NCI-H2196 treated with DMSO at 0.1 percent for 48 hours (cell line): ENCODE measurements at regions not wholly inside any gene's neighbourhood (a gene's known extent, or its start where the extent isn't known, plus 50 kb on each side); places are given as distances from the start of the nearest gene placed in this dataset.

Experiments
- DNase-seq: peaks from one replicate; lab custom pipeline; 2025; ENCODE audit not compliant: unreplicated experiment; lab: John Stamatoyannopoulos, UW

DNA sequence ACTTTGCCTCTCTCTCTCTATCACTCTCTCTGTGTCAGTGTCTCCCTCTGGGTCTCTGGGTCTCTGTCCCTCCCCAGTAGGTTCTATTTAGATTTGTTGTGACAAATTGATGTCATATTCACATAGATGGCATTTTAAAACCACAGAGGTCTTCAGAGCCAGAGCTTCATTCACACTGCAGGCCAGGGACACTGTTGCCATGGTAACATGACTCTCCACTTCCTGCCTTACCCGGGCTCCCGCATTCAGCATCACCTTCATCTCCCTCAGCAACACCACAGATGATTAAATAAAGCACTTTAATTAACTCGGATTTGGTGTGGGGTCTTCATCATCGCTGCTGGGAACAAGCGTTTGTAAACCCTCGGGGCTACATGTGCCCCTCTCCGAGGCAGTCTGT lies 132.6 kb downstream of the ETS2 start:
- peak; percentile 42 for DNase-seq

DNA sequence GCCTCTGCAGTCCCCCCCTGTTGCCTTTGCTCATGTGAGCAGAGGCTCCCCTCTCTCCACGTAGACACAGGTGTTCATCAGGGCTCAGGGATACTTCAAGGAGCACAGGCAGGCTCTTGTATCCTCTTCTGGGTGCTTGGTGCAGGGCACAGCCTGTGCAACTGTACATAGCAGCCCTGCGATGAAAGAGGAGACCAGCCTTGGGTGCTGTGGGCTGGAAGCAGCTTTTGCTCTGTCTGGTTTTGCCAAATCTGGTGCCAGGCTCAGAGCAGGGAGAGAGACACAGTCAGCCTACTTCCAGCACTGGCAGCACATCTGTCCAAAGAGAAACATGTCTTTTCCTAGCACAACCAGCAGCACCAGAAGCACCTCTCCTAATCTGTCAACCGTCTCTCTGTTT lies 132.1 kb downstream of the ETS2 start:
- DNase-seq, result no peak

GRCh38 chr21:38937286-38937790 lies 131.6 kb downstream of the ETS2 start:
- DNase-seq, result no peak

DNA sequence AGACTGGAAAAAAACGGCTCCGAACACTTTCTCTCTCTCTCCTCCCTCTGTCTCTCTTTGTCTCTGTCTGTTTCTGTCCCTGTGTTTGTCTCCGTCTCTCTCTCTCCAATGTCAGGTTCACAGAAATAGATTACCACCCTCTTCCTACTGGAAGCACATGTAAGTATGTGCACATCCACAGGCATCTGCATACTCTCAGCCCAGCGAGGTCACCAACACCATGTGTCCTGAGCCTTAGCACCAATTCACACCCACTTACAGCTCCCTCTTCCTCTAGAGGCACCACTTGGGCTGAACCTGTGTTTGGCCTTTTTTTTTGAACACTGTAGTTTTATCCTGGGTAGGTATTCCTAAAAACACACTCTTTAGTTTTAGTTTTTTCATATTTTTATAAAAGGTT lies 130.5 kb downstream of the ETS2 start:
- DNase-seq, result no peak

DNA sequence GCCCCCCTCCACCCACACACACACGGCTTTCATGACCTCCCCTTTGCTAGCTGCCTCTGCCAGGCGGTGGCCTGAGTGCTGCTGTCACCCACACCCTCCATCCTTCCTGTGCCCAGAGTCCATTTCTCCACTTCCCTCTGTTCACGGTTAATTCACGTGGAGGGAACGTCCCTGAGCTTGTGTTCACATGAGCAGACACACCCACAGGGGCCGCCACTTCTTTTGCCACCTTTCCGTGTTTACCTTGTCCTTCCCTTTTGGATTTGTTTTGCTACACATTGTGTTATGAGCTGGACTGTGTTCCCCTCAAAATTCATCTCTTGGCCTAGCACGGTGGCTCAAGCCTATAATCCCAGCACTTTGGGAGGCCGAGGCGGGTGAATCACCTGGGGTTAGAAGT lies 128.0 kb downstream of the ETS2 start:
- DNase-seq, result no peak

DNA sequence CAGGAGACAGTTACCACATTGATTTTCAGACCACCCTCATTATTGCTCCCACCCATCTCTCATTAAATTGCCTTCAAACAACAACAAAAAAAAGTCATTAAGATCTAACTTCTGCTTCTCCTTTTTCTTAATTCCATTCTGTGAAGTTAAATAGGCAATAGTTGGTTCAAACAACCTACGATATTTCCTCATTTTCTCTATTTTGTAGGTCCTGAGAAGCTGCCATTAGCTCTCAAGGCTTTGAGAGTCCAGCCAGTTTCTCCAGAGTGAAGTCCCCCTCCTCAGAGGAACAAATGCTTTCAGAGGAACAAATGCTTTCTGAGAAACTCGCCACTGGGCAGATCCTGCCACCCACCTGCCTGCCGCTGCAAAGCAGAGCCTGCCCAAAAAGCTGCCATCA lies 125.6 kb downstream of the ETS2 start:
- no peak for DNase-seq

DNA sequence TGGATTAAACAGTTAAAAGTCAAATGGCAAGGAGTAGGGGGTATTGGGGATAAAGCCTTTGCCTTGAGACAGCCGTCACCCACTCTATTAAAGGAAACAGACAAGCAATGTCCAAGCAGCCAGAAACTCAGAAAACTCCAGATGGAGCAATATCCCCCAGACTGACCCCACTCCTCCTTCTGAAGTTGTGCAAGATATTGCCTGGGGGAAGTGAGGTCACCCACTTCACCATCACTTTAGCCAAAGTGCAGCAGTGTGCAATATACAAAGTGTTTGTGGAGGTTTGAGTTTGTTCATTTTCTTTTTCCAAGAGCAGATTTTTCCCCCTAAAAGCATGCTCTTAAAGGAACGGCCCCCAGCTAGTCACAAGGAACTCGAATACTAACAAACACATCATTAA lies 125.1 kb downstream of the ETS2 start:
- no peak for DNase-seq

DNA sequence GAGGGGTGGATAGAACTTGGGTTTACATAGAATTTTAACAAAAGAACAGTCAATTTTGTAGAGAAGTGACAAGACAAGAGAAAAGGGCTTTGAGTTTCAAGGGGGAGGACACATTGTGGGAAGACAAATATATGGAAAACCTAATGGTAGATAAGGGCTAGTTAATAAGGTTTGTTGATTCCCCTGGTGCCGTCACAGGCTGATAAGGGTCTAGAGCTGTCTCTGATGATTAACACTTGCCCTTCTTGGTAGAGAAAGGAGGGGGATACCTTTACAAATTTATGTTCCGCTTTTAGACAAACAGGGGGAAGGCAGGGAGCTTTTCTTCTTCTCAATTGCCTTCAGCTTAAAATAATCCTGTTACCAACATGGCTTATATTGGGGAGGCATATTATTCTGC lies 124.3 kb downstream of the ETS2 start:
- DNase-seq, result no peak

- DNase-seq, result no peak
Measured at GRCh38 chr21:38929652-38930051, 123.9 kb downstream of the ETS2 start.

DNA sequence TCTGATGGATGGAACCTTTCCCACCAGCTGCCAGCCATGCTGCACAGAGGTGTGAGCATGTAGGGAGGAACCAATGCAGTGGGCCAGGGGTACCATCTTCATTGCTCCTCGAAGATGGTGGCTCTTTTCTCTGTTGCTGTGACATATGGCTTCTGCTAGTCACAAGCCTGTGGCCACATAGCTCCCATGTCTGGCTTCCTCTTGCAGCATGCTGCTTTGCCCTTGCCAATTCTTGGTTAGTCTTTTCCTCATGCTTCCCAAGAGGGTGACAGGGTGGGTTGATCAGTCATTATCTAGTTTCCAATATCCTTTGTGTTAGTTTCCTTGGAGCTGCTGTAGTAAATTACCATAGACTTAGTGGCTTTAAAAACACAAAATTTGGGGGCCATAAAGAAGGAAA lies 123.4 kb downstream of the ETS2 start:
- DNase-seq, result no peak

DNA sequence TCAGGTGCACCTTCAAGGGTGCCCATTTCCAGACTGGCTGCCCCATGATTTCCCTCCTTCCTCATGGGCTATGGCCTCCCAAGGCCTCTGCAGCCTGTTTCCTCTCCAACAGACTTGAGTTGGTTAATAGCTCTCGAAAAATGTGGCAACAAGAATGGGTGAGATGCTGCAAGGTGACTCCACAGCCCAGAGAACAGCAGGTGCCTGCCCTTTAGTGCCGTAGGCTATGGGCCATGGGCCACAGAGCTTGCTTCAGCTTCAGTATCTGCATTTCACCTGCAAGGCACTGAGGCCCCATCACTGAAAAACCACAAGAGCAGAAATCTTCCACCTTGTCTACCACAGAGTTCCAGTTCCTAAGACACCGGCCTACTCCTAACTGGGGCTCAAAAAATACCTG lies 122.0 kb downstream of the ETS2 start:
- no peak for DNase-seq

DNA sequence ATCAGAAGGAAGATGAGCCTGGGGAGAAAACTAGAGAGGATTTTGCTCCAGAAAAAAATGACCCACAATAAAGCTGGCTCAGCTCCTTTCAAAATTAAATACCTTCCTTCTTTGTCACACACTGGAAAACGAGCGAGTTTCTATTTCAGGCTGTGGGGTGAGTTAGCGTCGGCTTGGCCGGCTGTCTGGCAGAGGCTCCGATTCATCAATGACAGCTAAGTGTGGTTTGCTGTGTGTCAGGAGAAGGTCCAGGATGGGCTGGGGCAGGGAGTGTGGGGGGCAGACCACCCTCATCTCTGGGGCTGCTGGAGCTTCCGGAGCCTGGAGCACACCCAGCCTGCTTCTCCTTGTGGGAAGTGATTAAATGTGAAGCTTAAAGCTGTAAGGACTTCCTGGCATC lies 120.2 kb downstream of the ETS2 start:
- no peak for DNase-seq

GRCh38 chr21:38925478-38925877 lies 119.7 kb downstream of the ETS2 start:
- DNase-seq, result no peak

DNA sequence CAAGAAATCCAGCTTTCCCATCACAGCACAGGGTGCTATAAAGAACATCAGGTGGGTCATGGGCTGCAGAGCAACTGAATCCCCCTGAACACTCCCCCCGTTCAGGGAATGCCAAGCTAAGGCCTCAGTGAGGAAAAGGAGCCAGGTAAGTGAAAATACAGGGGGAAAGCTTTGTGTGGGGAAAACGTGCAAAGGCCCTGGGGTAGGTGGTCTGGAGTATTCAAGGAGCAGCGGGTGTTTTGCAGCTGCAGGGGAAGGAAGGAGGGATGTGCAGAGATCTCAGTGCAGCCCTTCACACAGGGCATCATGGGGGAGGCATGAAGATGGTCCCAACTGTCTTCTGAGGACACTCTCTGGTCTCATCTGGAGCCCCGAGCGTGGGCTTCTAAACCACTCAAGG lies 119.2 kb downstream of the ETS2 start:
- DNase-seq, result no peak

GRCh38 chr21:38923429-38923828 lies 117.7 kb downstream of the ETS2 start:
- DNase-seq, result no peak

GRCh38 chr21:38922474-38923235 lies 116.9 kb downstream of the ETS2 start:
- DNase-seq, result no peak

DNA sequence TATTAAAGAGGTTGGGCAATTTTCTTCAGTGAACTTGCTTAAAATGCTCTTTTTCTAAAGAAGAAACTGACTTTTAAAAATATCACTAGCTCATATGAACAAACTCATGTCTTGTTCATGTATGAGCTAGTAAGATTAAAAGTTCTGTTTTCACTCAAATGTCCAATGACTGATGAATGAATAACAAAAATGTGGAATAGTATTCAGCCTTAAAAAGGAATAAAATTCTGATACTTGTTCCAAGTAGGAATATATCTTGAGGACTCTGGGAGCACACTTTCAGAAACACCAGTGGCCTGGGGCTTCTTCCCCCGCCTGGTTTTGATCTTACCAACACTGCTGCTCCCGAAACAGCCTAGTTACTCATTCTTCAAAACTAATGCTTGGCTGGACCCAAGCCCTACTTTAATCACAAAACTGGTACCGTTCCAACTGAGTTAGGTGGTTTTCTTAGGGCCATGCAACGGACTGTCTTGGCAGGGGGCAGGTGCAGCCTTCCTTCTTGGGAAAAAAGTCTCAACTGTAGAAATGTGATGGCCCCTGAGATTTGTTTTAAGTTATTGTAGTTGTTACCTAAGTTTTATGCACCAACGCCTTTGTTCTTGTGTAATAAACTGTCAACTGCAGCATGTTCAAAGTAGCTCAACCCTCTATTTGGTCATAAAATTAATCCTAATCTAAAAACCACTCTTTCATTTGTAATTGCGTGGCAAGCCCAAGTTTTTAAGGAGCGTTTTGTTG lies 116.0 kb downstream of the ETS2 start:
- DNase-seq, result no peak

DNA sequence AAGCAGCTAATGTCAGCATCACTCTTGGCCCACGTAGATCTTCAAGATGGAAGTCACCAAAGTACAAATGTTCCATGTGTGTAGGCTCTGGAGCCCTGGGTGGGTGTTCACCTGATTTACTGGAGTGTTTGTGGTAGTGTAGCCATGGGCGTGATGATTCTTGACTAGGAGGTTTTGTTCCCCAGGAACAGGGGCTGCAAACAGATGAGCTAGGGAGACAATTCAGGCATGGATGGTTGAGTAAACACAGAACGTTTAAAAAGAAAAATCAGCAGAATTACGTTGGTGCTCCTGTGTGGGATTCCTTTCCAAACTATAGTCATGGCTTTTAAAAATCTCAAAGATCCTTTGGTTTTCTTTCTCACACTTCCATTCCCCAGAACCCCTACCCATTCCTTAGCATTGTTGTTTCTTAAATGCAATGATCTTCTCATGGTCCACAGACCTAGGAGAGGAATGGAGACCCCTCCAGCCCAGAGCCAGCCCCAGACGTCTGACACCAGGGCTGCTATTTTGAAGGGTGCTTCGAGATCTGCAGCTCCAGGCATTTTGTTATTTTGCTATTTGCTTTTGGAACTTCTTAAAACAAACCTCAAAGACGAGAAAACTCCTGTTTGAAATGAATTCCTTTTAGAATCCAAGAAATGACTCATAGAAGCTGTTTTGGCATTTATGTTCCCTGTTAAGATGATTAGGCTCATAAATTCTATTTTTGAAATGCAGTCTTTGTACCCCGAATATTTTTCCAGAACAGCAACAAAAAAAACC lies 115.1 kb downstream of the ETS2 start:
- DNase-seq, result no peak

DNA sequence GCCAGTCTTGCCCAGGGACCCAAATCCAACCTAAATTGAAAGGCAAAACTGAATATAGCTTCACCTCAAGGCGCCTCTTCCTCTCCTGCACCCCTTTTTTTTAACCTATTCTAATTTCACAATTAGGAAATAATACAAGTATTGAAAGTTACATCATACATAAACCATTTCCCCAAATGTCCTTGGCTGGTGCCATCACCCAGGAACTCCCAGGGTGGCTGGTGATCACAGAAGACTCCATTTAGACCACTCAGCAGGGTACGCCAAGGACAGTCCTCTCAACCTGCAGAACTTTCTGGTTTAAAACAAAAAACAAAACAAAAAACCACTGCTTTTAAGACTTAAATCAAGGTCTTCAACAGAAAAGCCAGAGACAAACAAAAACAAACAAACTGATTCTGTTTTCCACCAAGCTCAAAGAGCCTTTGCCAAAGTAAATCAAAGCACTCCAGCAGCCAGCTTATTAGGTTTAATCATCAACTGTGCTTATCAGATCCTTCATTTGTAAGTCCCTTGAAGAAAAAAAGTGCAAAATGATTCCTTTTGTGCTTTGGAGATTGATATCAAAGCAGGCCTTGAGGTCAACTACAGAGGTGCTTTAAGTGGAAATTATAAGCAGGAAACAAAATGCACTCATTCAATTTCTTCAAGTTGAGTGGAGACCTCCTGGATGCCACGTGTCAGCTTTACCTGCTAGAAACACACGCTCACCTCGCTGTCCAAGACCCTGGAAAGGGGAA lies 113.0 kb downstream of the ETS2 start:
- DNase-seq, result no peak

GRCh38 chr21:38917043-38917774 lies 111.5 kb downstream of the ETS2 start:
- peak; percentile 92 for DNase-seq
